GM23248 (cell line): ENCODE measurements at regions not wholly inside any gene's neighbourhood (a gene's known extent, or its start where the extent isn't known, plus 50 kb on each side); places are given as distances from the start of the nearest gene placed in this dataset.

Experiments used
- EZH2 ChIP-seq: fragments of 200-600 bp; sonication (generic); IDR thresholded peaks from 2 replicates; pipeline ENCODE4 v1.6.1; 2018; ENCODE audit warnings: antibody characterized with exemption, mild to moderate bottlenecking; ENCODE audit not compliant: insufficient read depth, poor library complexity, severe bottlenecking
- EZH2phosphoT487 ChIP-seq: fragments of 200-600 bp; sonication (generic); IDR thresholded peaks from 2 replicates; pipeline ENCODE4 v1.6.1; 2018; ENCODE audit warnings: antibody characterized with exemption, moderate library complexity, mild to moderate bottlenecking, low read depth; ENCODE audit not compliant: insufficient read depth

GRCh38 chr18:34957119-34957863 lies 83.9 kb upstream of the MAPRE2 start:
- no peak for TF ChIP-seq EZH2phosphoT487
- no peak for TF ChIP-seq EZH2
